ENCODE measurements at regions not wholly inside any gene's neighbourhood (a gene's known extent, or its start where the extent isn't known, plus 50 kb on each side); places are given as distances from the start of the nearest gene placed in this dataset.

- ATAC-seq = no peak
- Histone ChIP-seq H3K36me3 (no peaks in the 10 kb centered on the region), H3K27ac (no peak overlapping the region), H3K9me3 (no peaks in the 10 kb centered on the region), H3K4me1 (no peaks in the 10 kb centered on the region), H3K27me3 (no peaks in the 10 kb centered on the region), H3K4me3 (no peak overlapping the region)
- intact Hi-C loops (cut with DNase I) = no loop called here
- DNase-seq = no peak
- no peak for TF ChIP-seq CTCF (IDR thresholded peaks at IDR 0.05)
Measured at GRCh38 chr12:4178424-4179170, 95.0 kb upstream of the CCND2 start.

- intact Hi-C loops (cut with DNase I) = no loop called here
- DNase-seq = no peak
Measured at GRCh38 chr12:4177262-4177661, 96.3 kb upstream of the CCND2 start.

GRCh38 chr12:4176168-4176567, 97.4 kb upstream of the CCND2 start:
- TF ChIP-seq CTCF (IDR thresholded peaks at IDR 0.05) = no peak
- Histone ChIP-seq H3K4me1 (no peaks in the 10 kb centered on the region), H3K9me3 (no peaks in the 10 kb centered on the region), H3K27ac (no peak overlapping the region), H3K27me3 (no peaks in the 10 kb centered on the region), H3K36me3 (no peaks in the 10 kb centered on the region), H3K4me3 (no peak overlapping the region)
- DNase-seq (no peak), ATAC-seq (no peak)
- intact Hi-C loops (cut with DNase I) = no loop called here

More at GRCh38 chr12:4177262-4177661, 96.3 kb upstream of the CCND2 start:
- ATAC-seq = no peak
- no peaks in the 10 kb centered on the region for H3K27me3 ChIP-seq
- no peaks in the 10 kb centered on the region for H3K4me1 ChIP-seq
- no peak overlapping the region for H3K27ac ChIP-seq
- H3K9me3 ChIP-seq = no peaks in the 10 kb centered on the region
- H3K4me3 ChIP-seq = no peak overlapping the region
- no peak for TF ChIP-seq CTCF (IDR thresholded peaks at IDR 0.05)
- no peaks in the 10 kb centered on the region for H3K36me3 ChIP-seq

GRCh38 chr12:4174417-4174816, 99.1 kb upstream of the CCND2 start:
- Histone ChIP-seq H3K27me3 (no peaks in the 10 kb centered on the region), H3K4me1 (no peaks in the 10 kb centered on the region), H3K36me3 (no peaks in the 10 kb centered on the region), H3K27ac (no peak overlapping the region), H3K4me3 (no peak overlapping the region), H3K9me3 (no peaks in the 10 kb centered on the region)
- DNase-seq (no peak), ATAC-seq (no peak)
- TF ChIP-seq CTCF (IDR thresholded peaks at IDR 0.05) = no peak
- intact Hi-C loops (cut with DNase I) = no loop called here

- no peaks in the 10 kb centered on the region for H3K36me3 ChIP-seq
- no peak overlapping the region for H3K4me3 ChIP-seq
- no peak for TF ChIP-seq CTCF (IDR thresholded peaks at IDR 0.05)
- no peak for DNase-seq
- no peaks in the 10 kb centered on the region for H3K9me3 ChIP-seq
- no peaks in the 10 kb centered on the region for H3K4me1 ChIP-seq
- ATAC-seq = no peak
- no peak overlapping the region for H3K27ac ChIP-seq
- intact Hi-C loops (cut with DNase I) = no loop called here
- H3K27me3 ChIP-seq = no peaks in the 10 kb centered on the region
Measured at GRCh38 chr12:4172999-4173398, 100.6 kb upstream of the CCND2 start.

- no peak for DNase-seq
- H3K4me1 ChIP-seq = no peaks in the 10 kb centered on the region
- H3K4me3 ChIP-seq = no peak overlapping the region
- no peaks in the 10 kb centered on the region for H3K36me3 ChIP-seq
- intact Hi-C loops (cut with DNase I) = no loop called here
- H3K27me3 ChIP-seq = no peaks in the 10 kb centered on the region
- H3K9me3 ChIP-seq = no peaks in the 10 kb centered on the region
- ATAC-seq = no peak
- H3K27ac ChIP-seq = no peak overlapping the region
- no peak for TF ChIP-seq CTCF (IDR thresholded peaks at IDR 0.05)
Measured at GRCh38 chr12:4171742-4172141, 101.8 kb upstream of the CCND2 start.

Measured in upper lobe of right lung (tissue), 1 donor.